ENCODE measurements at regions not wholly inside any gene's neighbourhood (a gene's known extent, or its start where the extent isn't known, plus 50 kb on each side); places are given as distances from the start of the nearest gene placed in this dataset.
"Not testable (repeated sequence)": the region's sequence is repeated elsewhere in the genome, so short reads cannot be mapped to it uniquely, and the experiment has no call there.

DNA sequence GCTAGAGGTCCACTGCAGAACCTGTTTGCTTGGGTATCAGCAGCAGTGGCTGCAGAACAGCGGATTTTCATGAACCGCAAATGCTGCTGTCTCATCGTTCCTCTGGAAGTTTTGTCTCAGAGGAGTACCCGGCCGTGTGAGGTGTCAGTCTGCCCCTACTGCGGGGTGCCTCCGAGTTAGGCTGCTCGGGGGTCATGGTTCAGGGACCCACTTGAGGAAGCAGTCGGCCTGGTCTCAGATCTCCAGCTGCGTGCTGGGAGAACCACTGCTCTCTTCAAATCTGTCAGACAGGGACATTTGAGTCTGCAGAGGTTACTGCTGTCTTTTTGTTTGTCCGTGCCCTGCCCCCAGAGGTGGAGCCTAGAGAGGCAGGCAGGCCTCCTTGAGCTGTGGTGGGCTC lies 109.5 kb upstream of the TMEM196 start:
- H3K27me3 Mint-ChIP-seq (ENCODE audit: low read depth); H3K4me3 Mint-ChIP-seq; H3K27ac Mint-ChIP-seq; H3K36me3 Mint-ChIP-seq (ENCODE audit: low read depth); POLR2A ChIA-PET; DNase-seq; ATAC-seq; CTCF ChIA-PET; H3K4me1 Mint-ChIP-seq (ENCODE audit: low read depth); H3K9me3 Mint-ChIP-seq (ENCODE audit: insufficient read depth): not testable (repeated sequence)

DNA sequence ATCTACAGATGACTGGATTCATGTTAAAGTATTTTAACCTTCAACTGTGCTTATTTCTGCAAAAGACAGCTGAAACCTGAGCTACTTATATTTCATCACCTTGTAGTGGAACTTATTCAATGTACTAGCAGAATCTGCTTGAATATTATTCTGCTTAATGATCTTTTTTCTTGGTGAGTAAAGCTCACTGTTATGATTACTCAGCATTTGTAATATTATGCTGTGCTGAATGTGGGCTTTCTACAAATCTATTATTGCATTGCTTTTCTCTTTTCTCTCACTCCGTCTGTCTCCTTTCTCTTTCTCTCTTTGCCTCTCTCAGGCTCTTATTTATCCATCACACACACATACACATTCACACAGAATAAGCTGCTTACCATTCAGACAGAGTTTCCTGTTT lies 98.7 kb upstream of the TMEM196 start:
- CTCF ChIA-PET: no interaction called here
- ATAC-seq (no peak), DNase-seq (no peak)
- no peaks in the 10 kb centered on the region for H3K9me3 Mint-ChIP-seq (ENCODE audit: insufficient read depth)
- no peak overlapping the region for H3K4me3 Mint-ChIP-seq
- H3K36me3 Mint-ChIP-seq (ENCODE audit: low read depth): no peaks in the 10 kb centered on the region
- H3K4me1 Mint-ChIP-seq (ENCODE audit: low read depth): no peaks in the 10 kb centered on the region
- H3K27me3 Mint-ChIP-seq (ENCODE audit: low read depth): no peaks in the 10 kb centered on the region
- no peak overlapping the region for H3K27ac Mint-ChIP-seq
- POLR2A ChIA-PET: no interaction called here

DNA sequence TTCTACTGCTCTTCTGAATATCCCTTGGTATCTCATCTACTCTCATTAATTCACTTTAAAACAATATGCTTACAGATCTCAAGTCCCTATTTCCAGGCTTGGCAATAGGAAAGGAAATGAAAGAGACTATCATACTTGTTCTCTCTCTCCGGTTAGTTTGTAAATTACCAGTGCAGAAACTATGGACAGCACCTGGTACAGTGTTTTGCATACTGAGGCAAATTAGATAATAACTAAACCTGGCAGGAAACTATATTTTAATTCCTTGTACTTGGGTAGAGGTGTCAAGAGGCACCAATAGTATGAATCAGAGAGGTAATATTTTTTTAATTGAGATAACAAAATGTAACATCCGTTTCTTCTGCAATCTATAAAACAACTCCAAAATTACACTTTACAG lies 97.7 kb upstream of the TMEM196 start:
- Mint-ChIP-seq H3K27me3 (ENCODE audit: low read depth) (no peaks in the 10 kb centered on the region), H3K4me3 (no peak overlapping the region), H3K9me3 (ENCODE audit: insufficient read depth) (no peaks in the 10 kb centered on the region), H3K4me1 (ENCODE audit: low read depth) (no peaks in the 10 kb centered on the region), H3K27ac (no peak overlapping the region), H3K36me3 (ENCODE audit: low read depth) (no peaks in the 10 kb centered on the region)
- CTCF ChIA-PET: no interaction called here
- DNase-seq (no peak), ATAC-seq (no peak)
- POLR2A ChIA-PET: no interaction called here

DNA sequence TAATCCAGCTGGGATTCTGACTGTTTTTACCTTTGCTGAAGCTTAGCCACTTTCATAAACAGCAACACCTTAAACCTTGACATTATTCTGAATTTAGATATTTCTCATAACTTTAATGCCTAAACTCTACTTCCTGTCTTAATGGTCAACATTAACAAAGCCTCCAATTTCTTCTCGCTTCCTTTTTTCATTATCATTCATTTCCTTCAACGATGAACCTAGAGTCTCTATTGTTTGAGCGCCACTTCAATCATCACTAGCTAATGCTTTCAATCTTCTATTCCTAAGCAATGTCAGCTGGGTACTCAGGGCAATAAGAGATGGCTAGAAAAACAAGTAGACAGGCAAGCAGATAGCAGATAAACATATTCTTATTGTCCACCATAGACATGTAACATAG lies 96.6 kb upstream of the TMEM196 start:
- H3K27me3 Mint-ChIP-seq (ENCODE audit: low read depth): no peaks in the 10 kb centered on the region
- DNase-seq (no peak), ATAC-seq (no peak)
- POLR2A ChIA-PET: no interaction called here
- H3K9me3 Mint-ChIP-seq (ENCODE audit: insufficient read depth): no peaks in the 10 kb centered on the region
- no peak overlapping the region for H3K27ac Mint-ChIP-seq
- no peaks in the 10 kb centered on the region for H3K4me1 Mint-ChIP-seq (ENCODE audit: low read depth)
- no peaks in the 10 kb centered on the region for H3K36me3 Mint-ChIP-seq (ENCODE audit: low read depth)
- CTCF ChIA-PET: interaction anchor here (0.7 kb wide), 1 partner anchor 62 kb away, joined by 3 read pairs; no protein-coding TSS in a partner anchor
- H3K4me3 Mint-ChIP-seq: no peak overlapping the region

DNA sequence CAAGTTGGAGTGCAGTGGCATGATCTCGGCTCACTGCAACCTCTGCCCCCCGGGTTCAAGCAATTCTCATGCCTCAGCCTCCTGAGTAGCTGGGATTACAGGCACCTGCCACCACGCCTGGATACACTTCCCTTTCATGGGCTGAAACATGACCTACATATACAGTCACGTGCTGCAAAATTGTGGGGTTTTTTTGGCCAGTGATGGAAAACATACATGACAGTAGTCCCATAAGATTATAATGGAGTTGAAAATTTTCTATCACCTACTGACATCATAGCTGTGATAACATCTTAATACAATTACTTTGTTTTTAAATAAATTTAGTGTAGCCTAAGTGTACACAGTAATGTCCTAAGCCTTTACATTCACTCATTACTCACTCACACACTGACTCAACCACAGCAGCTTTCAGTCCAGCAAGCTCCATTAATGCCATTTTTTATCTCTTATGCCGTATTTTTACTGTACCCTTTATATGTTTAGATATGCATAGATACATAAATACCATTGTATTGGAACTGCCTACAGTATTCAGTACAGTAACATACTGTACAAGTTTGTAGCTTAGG lies 79.9 kb upstream of the TMEM196 start:
- Mint-ChIP-seq H3K36me3 (ENCODE audit: low read depth) (no peaks in the 10 kb centered on the region), H3K4me1 (ENCODE audit: low read depth) (no peaks in the 10 kb centered on the region), H3K27ac (no peak overlapping the region), H3K4me3 (no peak overlapping the region), H3K27me3 (ENCODE audit: low read depth) (no peaks in the 10 kb centered on the region), H3K9me3 (ENCODE audit: insufficient read depth) (no peaks in the 10 kb centered on the region)
- ChIA-PET POLR2A (no interaction called here), CTCF (no interaction called here)
- DNase-seq (no peak), ATAC-seq (no peak)

DNA sequence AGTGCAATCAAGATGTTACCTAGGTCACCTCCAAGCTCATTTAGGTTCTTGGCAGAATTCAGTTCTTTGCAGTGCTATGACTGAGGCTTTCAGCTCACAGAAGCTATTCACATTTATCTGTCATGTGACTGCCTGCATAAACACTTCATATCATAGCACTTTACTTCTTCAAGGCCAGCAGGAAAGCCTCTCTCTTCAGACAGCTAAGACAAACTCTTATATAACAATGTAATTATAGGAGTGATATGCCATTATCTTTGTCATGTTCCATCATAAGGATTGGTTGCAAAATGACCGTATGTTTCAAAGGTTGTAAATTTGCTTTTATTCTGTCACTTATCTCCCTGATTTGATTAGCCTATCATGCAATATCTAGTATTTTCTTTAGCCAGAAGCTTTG lies 78.8 kb upstream of the TMEM196 start:
- no peak overlapping the region for H3K4me3 Mint-ChIP-seq
- no peaks in the 10 kb centered on the region for H3K27me3 Mint-ChIP-seq (ENCODE audit: low read depth)
- no peaks in the 10 kb centered on the region for H3K4me1 Mint-ChIP-seq (ENCODE audit: low read depth)
- ChIA-PET POLR2A (interaction anchor here (0.6 kb wide), 1 partner anchor 766 kb away, joined by 4 read pairs; no protein-coding TSS in a partner anchor), CTCF (no interaction called here)
- no peaks in the 10 kb centered on the region for H3K36me3 Mint-ChIP-seq (ENCODE audit: low read depth)
- ATAC-seq: no peak
- H3K27ac Mint-ChIP-seq: no peak overlapping the region
- H3K9me3 Mint-ChIP-seq (ENCODE audit: insufficient read depth): no peaks in the 10 kb centered on the region
- no peak for DNase-seq

DNA sequence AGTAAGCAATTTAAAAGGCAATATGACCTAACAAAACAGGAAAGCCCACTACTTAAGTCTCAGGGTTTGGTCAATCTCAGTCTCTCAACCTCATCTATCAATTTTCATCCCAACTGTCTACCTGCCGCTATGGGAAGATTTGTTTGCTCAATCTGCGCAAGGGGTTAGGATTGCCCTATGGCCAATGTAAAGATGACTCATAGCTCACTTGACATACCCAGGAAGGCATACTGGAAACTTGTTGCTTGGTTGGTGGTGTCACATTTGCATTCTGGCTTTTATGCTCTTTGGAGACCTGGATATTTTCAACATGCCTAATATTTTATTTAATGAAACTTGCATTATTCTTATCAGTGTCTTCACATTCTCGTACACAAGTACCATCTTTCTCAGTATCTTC lies 78.1 kb upstream of the TMEM196 start:
- Mint-ChIP-seq H3K27me3 (ENCODE audit: low read depth) (no peaks in the 10 kb centered on the region), H3K9me3 (ENCODE audit: insufficient read depth) (no peaks in the 10 kb centered on the region), H3K27ac (no peak overlapping the region), H3K4me3 (no peak overlapping the region), H3K36me3 (ENCODE audit: low read depth) (no peaks in the 10 kb centered on the region), H3K4me1 (ENCODE audit: low read depth) (no peaks in the 10 kb centered on the region)
- DNase-seq (no peak), ATAC-seq (no peak)
- POLR2A ChIA-PET: no interaction called here
- CTCF ChIA-PET: no interaction called here

DNA sequence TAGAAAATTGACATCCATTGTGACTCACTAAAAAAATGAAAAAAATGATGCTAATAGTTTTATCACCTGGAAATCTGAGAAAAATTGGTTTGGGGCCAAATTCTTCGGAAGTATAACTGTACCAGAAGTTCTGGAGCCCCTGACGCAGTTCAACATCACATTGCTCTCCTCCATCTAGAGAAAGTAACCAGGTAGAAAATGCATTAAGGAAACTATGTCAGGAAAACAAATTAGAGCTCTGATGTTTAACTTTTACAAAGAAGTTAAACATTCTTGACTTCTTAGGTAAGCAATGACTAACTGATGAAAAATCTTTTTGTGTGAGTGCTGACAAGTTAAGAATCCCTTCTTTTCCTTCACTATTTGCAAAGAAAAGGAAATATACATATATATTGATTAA lies 61.1 kb upstream of the TMEM196 start:
- H3K4me3 Mint-ChIP-seq: no peak overlapping the region
- CTCF ChIA-PET: no interaction called here
- no peaks in the 10 kb centered on the region for H3K4me1 Mint-ChIP-seq (ENCODE audit: low read depth)
- no peak overlapping the region for H3K27ac Mint-ChIP-seq
- no peak for DNase-seq
- no peaks in the 10 kb centered on the region for H3K27me3 Mint-ChIP-seq (ENCODE audit: low read depth)
- no peaks in the 10 kb centered on the region for H3K9me3 Mint-ChIP-seq (ENCODE audit: insufficient read depth)
- no peak for ATAC-seq
- POLR2A ChIA-PET: no interaction called here
- no peaks in the 10 kb centered on the region for H3K36me3 Mint-ChIP-seq (ENCODE audit: low read depth)

DNA sequence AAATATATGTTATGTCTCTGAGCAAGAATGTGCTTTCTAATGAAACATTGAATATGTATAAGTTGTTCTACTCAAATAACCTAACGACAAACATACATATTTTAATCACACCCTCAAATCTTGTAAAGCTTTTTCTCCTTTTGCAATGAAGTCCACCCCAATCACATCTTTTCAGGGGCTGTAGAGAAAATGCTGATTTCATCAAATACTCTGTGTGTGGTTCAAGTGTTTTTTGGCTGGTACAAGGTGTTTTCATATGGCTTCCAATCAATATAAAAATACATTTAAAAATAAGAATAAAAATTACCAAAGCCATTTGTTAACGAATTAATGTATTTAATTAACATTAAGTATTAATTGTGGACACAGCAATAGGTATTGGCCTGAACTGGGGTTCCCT lies 57.2 kb upstream of the TMEM196 start:
- H3K4me3 Mint-ChIP-seq: no peak overlapping the region
- H3K9me3 Mint-ChIP-seq (ENCODE audit: insufficient read depth): no peaks in the 10 kb centered on the region
- no peak overlapping the region for H3K27ac Mint-ChIP-seq
- no peaks in the 10 kb centered on the region for H3K36me3 Mint-ChIP-seq (ENCODE audit: low read depth)
- DNase-seq (no peak), ATAC-seq (no peak)
- ChIA-PET POLR2A (no interaction called here), CTCF (no interaction called here)
- H3K27me3 Mint-ChIP-seq (ENCODE audit: low read depth): no peaks in the 10 kb centered on the region
- no peaks in the 10 kb centered on the region for H3K4me1 Mint-ChIP-seq (ENCODE audit: low read depth)
